ENCODE measurements at regions not wholly inside any gene's neighbourhood (a gene's known extent, or its start where the extent isn't known, plus 50 kb on each side); places are given as distances from the start of the nearest gene placed in this dataset.
"Not testable (repeated sequence)": the region's sequence is repeated elsewhere in the genome, so short reads cannot be mapped to it uniquely, and the experiment has no call there.

DNA sequence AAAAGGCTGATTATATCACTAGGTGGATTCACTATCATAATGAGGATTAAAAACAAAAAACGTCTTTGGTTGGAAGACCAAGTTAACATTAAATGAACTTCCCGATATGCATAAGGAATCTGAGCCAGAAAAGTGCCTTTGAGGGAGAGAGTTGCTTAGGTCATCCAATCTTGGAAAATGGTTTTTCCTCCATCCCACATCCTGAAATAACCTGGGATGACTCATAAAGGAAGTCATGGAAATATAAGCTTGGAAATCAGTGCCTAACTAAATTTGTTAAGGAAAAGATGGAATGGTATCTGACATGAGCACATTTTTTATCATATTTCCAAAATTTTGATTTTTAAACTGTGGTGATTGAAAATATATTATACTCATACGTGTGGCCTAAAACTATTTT, 66.0 kb downstream of the KBTBD8 start:
- intact Hi-C loops (cut with DNase I) = no loop called here
- no peak for DNase-seq

DNA sequence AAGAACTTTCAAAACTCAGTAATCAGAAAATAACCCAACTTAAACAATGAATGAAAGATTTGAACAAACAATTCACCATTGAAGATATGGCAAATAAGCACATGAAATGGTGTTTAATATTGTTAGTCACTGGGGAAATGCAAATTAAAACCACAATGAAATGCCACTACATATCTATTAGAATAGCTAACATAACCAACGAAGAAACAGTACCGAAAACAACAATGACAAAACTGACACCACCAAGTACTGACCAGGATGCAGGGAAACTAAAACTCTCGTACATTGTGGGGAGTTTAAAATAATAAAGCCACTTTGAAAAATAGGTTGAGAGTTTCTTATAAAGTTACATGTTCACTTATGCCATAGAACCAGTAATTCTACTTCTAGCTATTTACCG, 69.1 kb downstream of the KBTBD8 start:
- intact Hi-C loops (cut with DNase I) = no loop called here

DNA sequence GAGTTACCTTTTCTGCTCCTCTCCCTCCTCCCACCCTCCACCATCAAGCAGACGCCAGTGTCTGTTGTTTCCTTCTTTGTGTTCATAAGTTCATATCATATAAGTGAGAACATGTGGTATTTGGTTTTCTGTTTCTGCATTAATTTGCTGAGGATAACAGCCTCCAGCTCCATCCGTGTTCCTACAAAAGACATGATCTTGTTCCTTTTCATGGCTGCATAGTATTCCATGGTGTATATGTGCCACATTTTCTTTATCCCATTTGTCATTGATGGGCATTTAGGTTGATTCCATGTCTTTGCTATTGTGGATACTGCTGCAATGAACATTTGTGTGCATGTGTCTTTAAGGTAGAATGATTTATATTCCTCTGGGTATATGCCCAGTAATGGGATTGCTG, 74.5 kb downstream of the KBTBD8 start:
- DNase-seq; intact Hi-C loops (cut with DNase I): not testable (repeated sequence)

More for the DNA sequence above, 69.1 kb downstream of the KBTBD8 start:
- DNase-seq = no peak

DNA sequence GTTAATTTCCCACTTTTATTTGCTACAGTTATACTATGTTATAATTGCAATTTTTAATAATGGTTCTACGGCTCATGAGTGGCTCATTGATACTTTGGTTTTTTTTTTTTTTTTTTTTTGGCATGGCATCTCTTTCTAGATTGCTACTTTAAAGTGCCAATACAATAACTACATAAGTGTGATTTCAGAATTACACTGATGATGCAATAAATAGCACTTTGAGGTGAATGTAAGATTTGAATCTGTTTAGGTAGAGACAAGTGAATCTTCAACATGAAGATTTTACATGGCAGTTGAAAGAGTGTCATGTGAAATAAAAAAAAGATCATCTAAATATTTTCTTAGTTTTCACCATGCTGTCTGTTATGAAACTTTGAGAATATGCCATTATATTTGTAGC, 75.7 kb downstream of the KBTBD8 start:
- no peak for DNase-seq
- intact Hi-C loops (cut with DNase I) = no loop called here

DNA sequence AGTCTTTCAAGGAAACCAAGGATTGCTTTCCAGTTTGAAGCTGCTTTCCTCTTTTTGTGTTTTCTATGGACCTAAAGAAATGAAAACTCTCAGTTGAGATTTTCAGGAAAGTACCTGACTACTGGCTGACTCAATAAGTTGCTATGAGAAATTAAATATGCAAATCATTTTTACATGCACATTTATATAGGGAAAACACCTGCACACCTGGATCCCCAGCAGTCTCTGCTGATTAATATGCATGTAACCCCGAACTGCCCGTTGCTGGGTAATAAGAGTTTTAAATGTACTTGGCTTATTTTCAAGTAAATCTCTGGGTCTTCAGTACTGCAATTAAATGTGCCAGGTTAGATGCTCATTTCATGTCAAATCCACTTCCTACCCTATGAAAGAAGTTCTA, 77.2 kb downstream of the KBTBD8 start:
- intact Hi-C loops (cut with DNase I) = no loop called here
- no peak for DNase-seq

DNA sequence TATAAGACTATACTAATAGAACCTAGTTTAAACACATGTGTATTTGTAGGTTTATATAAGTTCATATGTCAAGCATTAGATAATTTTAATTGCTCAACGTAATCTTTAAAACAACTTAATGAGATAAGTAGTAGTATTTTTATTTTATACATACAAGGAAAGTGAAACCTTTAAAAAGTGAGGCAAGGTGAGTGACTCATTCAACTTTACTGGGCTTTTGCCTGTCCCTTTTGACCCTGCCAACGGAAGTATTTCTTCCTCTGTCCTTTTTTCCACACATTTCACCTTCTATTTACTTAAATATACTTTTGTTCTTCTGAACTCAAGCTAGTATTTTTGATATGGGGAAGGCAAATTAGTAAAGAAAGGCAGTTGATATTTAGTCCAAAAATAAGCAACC, 78.5 kb downstream of the KBTBD8 start:
- DNase-seq = no peak
- intact Hi-C loops (cut with DNase I) = no loop called here

DNA sequence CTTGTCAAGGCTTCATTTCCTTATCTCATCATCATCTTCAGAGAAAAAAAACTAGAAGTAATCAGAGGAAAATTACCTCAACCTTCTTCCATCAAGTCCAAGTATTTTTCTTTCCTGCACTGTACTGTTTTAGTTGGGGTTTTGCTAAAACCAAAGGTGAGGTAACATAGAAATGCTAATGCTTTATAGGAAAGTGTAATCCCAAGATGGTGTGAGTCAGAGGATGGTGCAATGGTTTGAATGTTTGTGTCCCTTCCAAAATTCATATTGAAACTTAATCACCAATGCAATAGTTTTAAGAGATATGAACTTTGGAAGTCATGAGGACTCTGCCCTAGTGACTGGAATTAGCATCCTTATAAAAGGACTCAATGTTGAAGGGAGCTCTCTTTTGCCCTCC, 79.5 kb downstream of the KBTBD8 start:
- no peak for DNase-seq

DNA sequence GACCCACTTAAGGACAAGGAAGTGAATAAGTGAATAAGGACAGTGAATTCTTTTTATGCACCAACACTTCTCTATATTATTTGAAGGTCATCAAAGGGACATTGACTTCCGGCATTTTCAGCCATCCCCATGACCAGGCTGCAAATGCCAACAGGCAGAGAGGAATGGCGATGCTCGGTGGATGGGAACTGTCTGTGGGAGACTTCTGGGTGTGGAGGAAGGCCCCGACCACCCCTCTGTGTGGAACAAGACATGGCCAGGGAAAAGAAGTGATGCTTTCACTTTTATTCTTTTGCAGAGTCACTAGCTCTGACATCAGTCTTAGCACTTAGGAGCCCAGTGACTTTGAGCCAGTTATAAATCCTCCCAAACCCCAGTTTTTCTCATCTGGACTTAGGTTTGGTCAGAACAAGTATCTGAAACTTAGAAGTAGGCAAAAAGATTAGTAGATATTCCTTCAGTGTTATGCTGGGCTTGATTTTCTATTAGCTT, 84.5 kb downstream of the KBTBD8 start:
- no peak for DNase-seq
- intact Hi-C loops (cut with DNase I) = no loop called here

More for the DNA sequence above, 79.5 kb downstream of the KBTBD8 start:
- intact Hi-C loops (cut with DNase I) = no loop called here

DNA sequence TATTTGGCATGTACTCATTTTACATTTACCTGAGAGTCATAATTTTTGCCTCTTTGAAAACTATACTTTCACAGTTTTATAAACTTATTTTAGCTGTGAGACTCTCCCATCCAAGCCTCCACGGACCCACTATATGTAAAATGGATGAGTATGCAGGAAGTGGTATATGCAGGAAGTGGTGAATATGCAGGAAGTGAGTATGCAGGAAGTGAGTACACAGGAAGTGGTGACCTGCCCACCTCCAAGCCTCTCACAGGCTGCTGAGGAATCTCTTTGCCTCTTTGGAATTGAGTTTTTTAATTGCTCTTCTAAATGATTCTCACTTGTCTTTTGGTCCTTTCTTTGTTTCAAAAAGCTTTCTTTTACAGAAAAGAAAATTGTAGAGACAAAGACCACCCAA, 85.2 kb downstream of the KBTBD8 start:
- intact Hi-C loops (cut with DNase I) = no loop called here

DNA sequence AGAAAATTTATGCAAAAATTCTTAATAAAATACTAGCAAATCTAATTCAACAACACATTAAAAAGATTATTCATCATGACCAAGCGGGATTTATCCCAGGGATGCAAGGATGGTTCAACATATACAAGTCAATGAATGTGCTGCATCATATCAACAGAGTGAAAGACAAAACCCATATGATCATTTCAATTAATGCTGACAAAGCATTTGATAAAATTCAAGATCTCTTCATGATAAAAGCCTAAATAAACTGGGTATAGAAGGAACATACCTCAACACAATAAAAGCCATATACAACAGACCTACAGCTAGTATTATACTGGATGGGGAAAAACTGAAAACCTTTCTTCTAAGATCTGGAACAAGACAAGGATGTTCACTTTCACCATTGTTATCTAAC, 89.7 kb downstream of the KBTBD8 start:
- intact Hi-C loops (cut with DNase I) = no loop called here
- DNase-seq = no peak

More for the DNA sequence above, 85.2 kb downstream of the KBTBD8 start:
- no peak for DNase-seq

DNA sequence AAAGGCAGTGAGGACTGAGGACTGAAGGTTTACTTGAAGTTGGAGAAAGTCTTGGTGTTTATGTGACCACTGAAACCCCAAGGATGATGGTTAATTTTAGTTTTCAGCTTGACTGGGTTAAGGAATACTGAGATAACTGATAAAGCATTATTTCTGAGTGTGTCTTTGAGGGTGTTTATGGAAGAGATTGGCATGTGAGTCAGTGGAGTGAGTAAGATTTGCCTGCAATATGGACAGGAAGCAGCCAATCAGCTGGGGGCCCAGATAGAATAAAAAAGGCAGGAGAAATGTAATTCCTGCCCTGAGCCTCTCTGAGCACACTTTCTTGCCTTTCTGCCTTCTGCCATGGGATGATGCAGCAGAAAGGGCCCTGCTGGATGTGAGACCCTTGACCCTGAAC, 92.4 kb downstream of the KBTBD8 start:
- intact Hi-C loops (cut with DNase I) = no loop called here
- DNase-seq = no peak

DNA sequence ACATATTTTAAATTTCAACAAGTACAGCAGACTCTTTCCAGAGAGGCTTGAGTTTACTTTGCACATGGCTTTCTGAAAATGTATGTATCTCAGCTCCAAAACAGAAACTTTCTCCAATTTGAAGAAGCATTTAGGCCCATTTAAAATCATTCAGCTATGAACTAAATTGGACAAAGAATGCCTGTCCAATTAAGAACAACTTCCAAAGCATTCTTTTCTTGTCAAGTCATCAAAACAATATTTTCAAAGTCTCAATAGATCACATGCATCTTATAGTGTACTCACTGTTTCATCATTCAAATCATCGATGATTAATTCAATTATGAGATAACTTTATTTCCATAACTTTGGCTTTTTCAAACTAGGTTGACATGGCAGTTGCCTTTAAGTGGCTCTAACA, 95.2 kb downstream of the KBTBD8 start:
- intact Hi-C loops (cut with DNase I) = no loop called here

DNA sequence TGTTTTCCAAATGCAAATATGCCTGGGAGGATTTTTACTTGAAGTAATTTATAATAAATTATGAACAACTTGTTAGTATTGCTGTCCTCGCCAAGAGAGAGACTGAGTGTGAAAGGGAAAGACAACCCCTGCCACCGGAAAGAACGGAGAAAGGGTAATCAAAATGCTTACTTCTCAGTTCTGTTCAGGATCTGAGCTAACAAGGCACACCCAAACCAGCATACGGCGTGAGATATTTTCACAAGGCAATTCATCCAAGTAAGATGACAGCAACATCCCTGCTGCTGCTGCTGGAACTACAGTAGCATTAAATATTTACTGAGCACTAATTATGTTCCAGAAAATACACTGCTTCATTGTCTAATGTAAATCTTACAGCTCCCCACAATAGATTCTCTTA, 96.1 kb downstream of the KBTBD8 start:
- intact Hi-C loops (cut with DNase I) = no loop called here
- DNase-seq = no peak

More for the DNA sequence above, 95.2 kb downstream of the KBTBD8 start:
- no peak for DNase-seq

DNA sequence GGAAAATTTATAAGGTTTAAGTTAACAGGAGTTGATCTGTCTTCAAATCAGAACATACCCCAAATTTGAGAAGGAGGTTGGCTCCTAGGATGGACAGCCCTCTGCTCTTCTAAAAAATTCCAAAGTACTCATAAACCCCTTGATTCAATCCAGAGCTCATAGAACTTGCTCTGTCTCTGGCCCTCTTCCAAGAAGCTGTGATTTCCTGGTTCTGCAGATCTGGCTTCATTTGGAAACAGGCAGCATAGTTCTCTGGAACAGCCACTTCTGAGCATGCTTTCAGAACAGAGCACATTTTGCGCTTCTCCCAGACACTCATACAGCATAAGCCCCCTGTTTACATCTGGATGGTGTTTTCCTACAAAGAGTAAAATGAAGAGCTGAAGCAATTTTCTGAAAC, 96.7 kb downstream of the KBTBD8 start:
- DNase-seq = no peak
- intact Hi-C loops (cut with DNase I) = no loop called here

DNA sequence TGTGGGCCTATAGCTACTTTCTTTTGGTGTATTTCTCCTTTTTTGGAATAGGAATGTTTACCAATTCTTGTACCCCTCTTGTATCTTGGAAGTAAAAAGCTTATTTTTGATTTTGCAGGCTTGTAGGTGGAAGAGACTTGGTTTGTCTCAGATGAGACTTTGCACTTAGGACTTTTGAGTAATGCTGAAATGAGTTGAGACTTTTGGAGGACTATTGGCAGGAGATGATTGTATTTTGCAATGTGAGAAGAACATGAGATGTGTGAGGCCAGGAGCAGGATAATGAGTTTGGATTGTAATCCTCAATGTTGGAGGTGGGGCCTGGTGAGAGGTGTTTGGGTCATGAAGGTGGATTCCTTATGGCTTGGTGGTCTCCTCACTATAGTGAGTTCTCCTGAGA, 106.3 kb downstream of the KBTBD8 start:
- no peak for DNase-seq
- intact Hi-C loops (cut with DNase I) = no loop called here

DNA sequence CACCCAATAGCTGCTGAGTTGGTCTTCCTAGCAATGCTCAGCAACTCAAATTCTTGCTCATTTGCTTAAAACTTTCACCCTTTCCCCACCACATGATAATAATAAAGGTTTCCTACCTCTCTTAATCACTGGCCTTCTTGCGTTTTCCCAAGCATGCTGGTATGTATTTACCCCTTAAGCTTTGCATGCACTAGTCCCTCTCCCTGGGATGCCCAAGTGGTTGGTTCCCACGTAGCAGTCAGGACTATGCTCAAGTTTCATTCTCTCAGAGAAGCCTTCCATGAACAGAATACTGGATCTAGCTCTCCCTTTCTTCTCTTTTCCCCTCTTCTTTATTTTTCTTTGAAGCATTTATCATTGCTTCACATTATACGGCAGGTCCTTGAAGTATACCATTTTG, 108.8 kb downstream of the KBTBD8 start:
- DNase-seq = no peak
- intact Hi-C loops (cut with DNase I) = no loop called here

DNA sequence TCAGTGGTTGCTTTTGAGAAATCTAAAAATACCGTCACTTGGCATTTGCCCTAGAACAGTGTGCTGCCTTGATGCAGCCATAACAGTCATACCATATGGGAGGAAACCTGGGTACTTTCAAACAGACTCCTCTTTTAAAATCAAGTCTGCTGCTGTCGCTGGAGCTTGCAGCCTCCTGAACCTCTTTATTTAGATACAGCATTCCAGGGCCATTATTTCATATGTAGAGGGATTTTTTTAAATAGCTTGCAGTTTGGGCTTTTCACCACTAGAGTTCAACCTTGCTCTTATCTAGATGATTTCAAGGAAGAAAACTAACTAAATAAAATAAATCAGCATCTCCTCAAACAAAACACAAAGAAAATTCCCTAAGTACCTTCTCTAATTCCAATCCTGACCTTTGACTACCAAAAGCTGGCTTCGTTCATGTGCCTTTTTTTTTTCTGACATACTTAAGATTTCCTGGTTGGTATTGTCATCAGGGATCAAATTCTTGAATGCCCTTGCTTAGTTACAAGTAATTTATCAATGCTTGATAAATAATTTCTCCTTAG, 111.6 kb downstream of the KBTBD8 start:
- peak in 3 of 10 donors; percentile 7 to 64 (median 10) for DNase-seq
- intact Hi-C loops (cut with DNase I) = loop anchor here (5.0 to 10.0 kb wide), 3 partner anchors 275 to 1863 kb away; no protein-coding TSS in a partner anchor

DNA sequence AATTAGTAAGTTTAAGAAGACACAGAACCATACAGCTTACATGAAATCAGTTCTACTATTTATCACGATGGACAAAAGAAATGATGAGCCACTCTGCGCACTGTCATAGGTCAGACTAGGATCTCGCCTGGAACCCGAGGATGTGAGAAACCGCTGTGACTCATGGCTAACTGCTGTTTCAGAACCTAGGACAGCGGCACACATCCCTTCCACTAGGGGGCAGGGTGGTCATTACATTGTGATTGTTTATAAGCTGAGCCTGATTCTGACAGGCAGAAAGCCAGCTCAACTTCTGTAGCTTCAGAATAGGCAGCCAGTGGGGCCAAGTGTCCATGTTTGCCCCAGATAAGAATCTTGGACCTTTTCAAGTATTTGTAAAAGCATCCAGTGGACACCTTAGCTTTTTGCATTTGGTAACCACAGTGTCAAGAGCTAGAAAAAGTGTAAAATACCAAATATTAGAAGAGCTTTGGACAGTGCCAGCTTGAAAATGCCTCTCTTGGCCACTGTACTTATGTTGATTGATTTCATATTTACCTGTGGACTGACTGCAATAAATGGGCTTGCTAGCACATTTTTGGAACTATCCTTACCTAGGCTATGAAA, 115.8 kb downstream of the KBTBD8 start:
- DNase-seq = peak; percentile 56 to 95 (median 79)
- intact Hi-C loops (cut with DNase I) = loop anchor here (5.0 to 10.0 kb wide), 3 partner anchors 271 to 1858 kb away; no protein-coding TSS in a partner anchor

DNA sequence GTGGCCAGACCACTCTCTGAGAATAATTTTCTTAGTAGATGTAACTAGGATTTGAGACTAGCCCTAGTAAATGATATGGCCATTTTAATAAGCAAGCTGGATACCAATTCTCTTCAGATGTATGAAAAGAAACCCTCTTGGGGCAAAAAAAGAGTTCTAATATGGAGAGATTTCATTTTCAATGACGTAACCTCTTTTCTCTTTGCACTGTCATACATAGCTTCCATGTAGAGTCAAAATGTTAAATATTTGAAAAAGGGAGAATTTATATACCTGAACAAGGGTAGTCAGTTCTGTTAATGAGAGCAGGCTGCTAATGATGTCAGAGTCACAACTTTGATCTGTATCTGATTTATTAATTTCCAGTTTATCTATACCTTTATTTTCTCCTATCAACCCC, 120.0 kb downstream of the KBTBD8 start:
- no peak for DNase-seq
- intact Hi-C loops (cut with DNase I) = loop anchor here (10.0 kb wide), 1 partner anchor 267 kb away; no protein-coding TSS in a partner anchor

DNA sequence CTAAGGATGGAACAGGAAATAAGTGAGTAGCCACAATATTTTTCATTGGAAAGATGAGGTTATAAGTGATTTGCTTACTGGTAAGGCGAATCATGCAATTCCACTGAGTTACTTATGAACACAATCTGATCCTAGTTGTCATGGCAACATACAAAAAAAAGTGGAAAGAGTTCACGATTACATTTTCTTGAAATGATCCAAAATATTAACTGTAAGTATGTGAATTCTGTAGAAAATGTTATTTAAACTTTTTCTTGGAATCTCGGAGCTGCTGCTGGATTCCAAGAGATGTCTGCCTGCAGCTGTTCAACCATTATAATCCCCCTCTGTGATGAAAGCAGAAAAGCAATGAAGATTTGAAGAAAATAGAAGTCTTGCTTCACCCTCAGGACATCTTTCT, 120.5 kb downstream of the KBTBD8 start:
- DNase-seq = no peak
- intact Hi-C loops (cut with DNase I) = loop anchor here (10.0 kb wide), 1 partner anchor 266 kb away; no protein-coding TSS in a partner anchor

DNA sequence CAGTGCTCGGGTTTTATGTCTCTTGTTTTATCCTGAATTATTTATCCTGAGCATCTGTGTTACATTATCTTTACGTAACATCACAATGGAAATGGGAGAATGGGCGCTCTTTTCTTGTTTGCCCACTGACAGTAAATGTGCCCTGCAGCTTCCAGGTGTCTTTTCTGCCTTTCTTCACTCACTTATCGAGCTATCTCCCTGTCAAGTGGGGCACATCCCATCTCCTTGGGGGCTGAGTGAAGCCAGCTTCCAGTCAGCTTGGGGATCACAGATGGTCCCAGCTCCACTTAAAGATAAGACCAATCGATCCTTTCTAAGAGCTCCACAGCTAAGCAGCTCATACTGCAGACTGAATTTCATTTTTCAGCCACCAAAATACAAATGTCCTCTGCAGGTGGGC, 125.8 kb downstream of the KBTBD8 start:
- intact Hi-C loops (cut with DNase I) = no loop called here
- no peak for DNase-seq

DNA sequence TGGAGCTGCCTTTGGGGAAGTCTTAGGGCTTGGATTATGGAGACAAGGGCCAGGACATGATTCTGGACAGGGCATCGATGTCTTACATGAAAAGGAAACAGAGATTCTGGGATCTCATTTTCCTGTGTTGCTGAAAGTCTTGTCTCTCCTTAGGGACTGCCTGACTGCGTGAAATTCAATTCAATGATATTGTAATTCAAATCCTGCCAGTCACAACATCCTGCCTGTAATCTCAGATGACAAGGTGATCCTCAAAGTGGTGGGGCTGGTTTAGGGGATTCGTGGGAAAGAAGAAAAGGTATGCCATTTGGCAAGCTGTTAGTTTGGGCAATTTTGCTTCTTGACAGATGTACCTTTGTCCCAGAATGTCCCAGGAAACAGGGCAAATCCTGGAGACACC, 129.1 kb downstream of the KBTBD8 start:
- no peak for DNase-seq
- intact Hi-C loops (cut with DNase I) = no loop called here

Data from posterior cingulate gyrus (tissue), 11 donors.